ENCODE measurements at regions not wholly inside any gene's neighbourhood (a gene's known extent, or its start where the extent isn't known, plus 50 kb on each side); places are given as distances from the start of the nearest gene placed in this dataset.
A peak's percentile ranks its signal among the peaks of the same experiment; 100 is the strongest.

DNA sequence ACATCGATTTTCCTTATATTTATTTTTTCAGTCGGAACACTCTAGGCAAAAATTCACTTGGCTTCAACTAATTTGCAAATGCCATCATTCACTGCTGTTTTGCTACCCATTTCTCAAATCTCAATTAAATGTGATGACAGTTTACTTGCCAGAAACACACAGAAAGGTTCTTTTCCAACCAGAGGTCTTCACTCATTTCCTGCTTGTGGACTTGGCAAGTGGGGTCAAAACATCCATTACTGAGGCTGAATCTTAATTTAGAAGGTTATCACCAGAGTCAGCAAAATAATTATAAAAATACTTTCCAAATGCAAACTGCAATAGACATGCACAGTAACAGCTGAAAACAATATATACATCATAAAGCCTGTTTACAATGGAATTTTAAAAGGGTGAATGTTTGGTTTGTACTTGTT lies 625.4 kb upstream of the TBL1XR1 start:
- H3K36me3 ChIP-seq (ENCODE audit: insufficient read depth, low read length) = no peaks in the 10 kb centered on the region
- H3K4me3 ChIP-seq (ENCODE audit: low read length) = no peak overlapping the region
- H3K27me3 ChIP-seq (ENCODE audit: insufficient read depth, low read length) = no peaks in the 10 kb centered on the region
- H2AFZ ChIP-seq (ENCODE audit: low read depth, low read length) = no peak overlapping the region
- peaks cover 13% of the 10 kb centered on the region for H3K4me1 ChIP-seq (ENCODE audit: insufficient read depth, low read length)
- H3K9me3 ChIP-seq (ENCODE audit: low read length) = no peaks in the 10 kb centered on the region

DNA sequence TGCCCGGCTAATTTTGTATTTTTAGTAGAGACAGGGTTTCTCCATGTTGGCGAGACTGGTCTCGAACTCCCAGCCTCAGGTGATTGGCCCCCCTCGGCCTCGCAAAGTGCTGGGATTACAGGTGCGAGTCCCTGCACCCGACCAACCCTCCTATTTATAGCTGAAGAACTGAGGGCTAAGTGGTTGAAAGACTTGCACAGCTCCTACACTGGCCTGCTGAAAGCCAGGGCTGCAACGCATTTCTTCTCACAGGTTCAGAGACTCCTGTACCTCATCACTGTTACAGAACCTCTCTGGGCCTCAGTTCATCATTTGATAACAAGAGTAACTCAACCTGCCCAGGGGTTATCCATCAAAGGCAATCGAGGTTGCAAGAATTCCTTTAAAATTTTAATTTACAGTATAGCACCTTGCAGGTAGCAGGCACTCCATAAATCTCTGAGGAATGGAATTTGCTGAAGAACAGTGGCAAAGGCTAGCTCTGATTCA lies 626.5 kb upstream of the TBL1XR1 start:
- H3K4me3 ChIP-seq (ENCODE audit: low read length) = no peak overlapping the region
- H3K27me3 ChIP-seq (ENCODE audit: insufficient read depth, low read length) = no peaks in the 10 kb centered on the region
- H3K9me3 ChIP-seq (ENCODE audit: low read length) = no peaks in the 10 kb centered on the region
- H3K36me3 ChIP-seq (ENCODE audit: insufficient read depth, low read length) = no peaks in the 10 kb centered on the region
- peaks cover 13% of the 10 kb centered on the region for H3K4me1 ChIP-seq (ENCODE audit: insufficient read depth, low read length)
- H2AFZ ChIP-seq (ENCODE audit: low read depth, low read length) = no peak overlapping the region

GRCh38 chr3:177824190-177824786 lies 627.0 kb upstream of the TBL1XR1 start:
- no peaks in the 10 kb centered on the region for H3K9me3 ChIP-seq (ENCODE audit: low read length)

DNA sequence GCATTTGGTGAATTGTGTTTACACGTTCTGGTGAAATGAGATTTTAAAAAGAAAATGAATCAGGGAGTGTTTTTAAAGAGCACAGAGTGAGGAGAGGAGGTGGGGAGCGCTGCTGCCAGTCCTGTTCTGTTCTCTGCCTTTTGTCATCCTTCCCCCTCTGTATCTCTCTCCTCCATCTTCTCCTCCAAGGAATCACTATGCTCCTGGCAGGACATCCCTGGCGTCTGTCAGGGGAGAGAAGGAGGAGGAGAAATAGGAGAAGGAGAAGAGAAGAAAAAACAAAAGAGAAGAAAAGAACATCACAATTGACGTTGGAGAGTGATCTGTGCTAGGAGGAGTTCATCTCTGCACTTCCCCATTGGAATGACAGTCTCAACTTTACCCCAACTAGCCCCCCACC lies 627.6 kb upstream of the TBL1XR1 start:
- no peaks in the 10 kb centered on the region for H3K27me3 ChIP-seq (ENCODE audit: insufficient read depth, low read length)
- peaks cover 13% of the 10 kb centered on the region for H3K4me1 ChIP-seq (ENCODE audit: insufficient read depth, low read length)

More at GRCh38 chr3:177824190-177824786, 627.0 kb upstream of the TBL1XR1 start:
- H3K4me1 ChIP-seq (ENCODE audit: insufficient read depth, low read length) = peaks cover 13% of the 10 kb centered on the region
- no peaks in the 10 kb centered on the region for H3K36me3 ChIP-seq (ENCODE audit: insufficient read depth, low read length)
- no peaks in the 10 kb centered on the region for H3K27me3 ChIP-seq (ENCODE audit: insufficient read depth, low read length)
- peak overlapping the region; percentile 21 for H2AFZ ChIP-seq (ENCODE audit: low read depth, low read length)
- H3K4me3 ChIP-seq (ENCODE audit: low read length) = peak overlapping the region; percentile 21

DNA sequence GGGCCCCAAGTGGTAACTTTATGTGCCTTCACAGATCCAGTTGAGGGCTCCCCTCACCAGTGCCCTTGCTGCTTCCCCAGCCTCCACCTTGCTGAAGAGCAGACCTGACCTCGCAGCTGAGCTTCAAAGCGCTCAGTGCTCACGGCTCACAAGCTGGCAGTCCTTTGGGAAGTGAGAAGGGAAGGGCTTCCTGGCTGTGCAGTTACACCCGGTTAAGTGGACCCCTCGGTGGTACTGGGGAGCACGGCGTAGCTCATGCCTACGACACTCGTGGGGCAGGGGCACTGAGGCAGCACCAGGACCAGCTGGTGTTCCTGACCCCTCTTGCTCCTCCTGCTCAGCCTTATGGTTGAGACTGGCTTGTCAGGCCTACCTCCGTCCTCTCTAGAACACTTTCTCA lies 629.0 kb upstream of the TBL1XR1 start:
- no peaks in the 10 kb centered on the region for H3K9me3 ChIP-seq (ENCODE audit: low read length)
- no peaks in the 10 kb centered on the region for H3K36me3 ChIP-seq (ENCODE audit: insufficient read depth, low read length)
- no peaks in the 10 kb centered on the region for H3K27me3 ChIP-seq (ENCODE audit: insufficient read depth, low read length)
- no peak overlapping the region for H3K4me3 ChIP-seq (ENCODE audit: low read length)
- H2AFZ ChIP-seq (ENCODE audit: low read depth, low read length) = no peak overlapping the region
- peaks cover 13% of the 10 kb centered on the region for H3K4me1 ChIP-seq (ENCODE audit: insufficient read depth, low read length)

More for the DNA sequence above, 627.6 kb upstream of the TBL1XR1 start:
- Histone ChIP-seq H3K4me3 (ENCODE audit: low read length) (no peak overlapping the region), H3K9me3 (ENCODE audit: low read length) (no peaks in the 10 kb centered on the region), H2AFZ (ENCODE audit: low read depth, low read length) (peak overlapping the region; percentile 21), H3K36me3 (ENCODE audit: insufficient read depth, low read length) (no peaks in the 10 kb centered on the region)

DNA sequence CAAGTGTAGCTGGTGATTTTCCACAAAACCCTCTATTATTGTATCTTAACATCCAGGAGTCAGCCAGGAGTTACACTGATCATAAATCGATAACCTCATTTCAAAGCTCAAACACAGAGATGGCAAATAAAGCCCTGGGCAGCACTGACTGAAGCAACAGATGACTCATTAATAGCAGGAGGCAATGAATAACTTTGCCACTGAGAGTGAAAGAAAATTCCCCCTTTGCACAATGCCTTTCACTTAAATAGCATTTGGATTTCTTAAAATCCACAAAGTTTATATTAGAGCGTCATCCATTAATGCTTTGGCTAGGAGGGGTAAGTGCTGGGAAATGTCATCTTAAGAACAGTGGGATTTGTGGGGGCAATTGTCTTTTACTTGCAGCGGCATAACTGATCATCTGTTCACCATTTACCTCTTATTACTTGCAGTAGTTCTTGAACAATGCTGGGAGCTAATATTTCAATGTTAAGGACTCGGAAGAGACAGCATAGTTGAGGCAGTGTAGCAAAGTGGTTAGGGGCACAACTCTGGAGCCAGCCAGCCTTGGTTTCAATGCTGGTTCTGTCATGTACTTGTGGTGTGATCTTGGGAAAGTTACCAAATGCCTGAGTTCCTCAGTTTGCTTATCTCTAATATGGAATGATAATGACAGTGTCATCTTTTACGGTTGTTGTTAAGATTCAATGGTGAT lies 630.4 kb upstream of the TBL1XR1 start:
- no peaks in the 10 kb centered on the region for H3K9me3 ChIP-seq (ENCODE audit: low read length)
- no peak overlapping the region for H3K4me3 ChIP-seq (ENCODE audit: low read length)
- peaks cover 13% of the 10 kb centered on the region for H3K4me1 ChIP-seq (ENCODE audit: insufficient read depth, low read length)
- H2AFZ ChIP-seq (ENCODE audit: low read depth, low read length) = no peak overlapping the region
- no peaks in the 10 kb centered on the region for H3K36me3 ChIP-seq (ENCODE audit: insufficient read depth, low read length)
- no peaks in the 10 kb centered on the region for H3K27me3 ChIP-seq (ENCODE audit: insufficient read depth, low read length)

DNA sequence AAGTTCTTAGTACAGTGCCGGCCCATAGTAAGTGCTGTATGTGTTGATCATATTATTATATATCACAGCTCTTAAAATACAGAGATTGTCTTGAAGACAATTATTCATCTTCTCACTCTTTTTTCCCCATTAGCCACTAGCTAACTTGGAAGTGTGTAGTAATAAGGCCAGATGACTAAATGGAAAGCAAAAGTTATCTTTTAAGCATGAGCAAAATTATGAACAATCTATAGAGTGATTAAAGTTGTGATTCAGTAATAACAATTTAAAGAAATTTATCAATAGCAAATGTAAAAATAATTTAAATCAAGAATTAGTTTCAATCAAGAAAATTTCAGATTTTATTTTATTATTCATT lies 630.9 kb upstream of the TBL1XR1 start:
- Histone ChIP-seq H3K27me3 (ENCODE audit: insufficient read depth, low read length) (no peaks in the 10 kb centered on the region), H3K4me3 (ENCODE audit: low read length) (no peak overlapping the region), H3K4me1 (ENCODE audit: insufficient read depth, low read length) (peaks cover 17% of the 10 kb centered on the region), H2AFZ (ENCODE audit: low read depth, low read length) (no peak overlapping the region), H3K9me3 (ENCODE audit: low read length) (no peaks in the 10 kb centered on the region), H3K36me3 (ENCODE audit: insufficient read depth, low read length) (no peaks in the 10 kb centered on the region)

DNA sequence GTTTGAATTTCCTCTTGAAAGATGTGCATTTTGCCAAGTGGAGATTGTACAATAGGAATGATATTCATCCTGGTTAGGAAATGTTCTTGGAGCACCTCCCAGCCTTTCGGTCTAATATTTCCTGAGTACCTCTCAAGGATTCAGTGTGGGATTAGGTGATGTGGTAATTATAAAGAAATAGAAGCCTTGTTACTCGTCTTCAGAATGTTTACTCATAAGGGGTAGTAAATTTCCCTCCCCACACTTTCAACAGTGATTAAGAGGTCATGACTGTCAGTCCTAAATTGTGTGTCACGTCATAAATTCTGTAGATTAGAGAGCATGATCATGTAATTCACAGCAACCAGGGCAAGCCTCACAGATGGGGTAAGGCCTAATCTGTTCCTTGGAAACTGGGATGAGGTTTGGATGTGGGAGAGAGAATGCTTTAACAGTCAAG lies 633.1 kb upstream of the TBL1XR1 start:
- no peak overlapping the region for H3K4me3 ChIP-seq (ENCODE audit: low read length)
- H3K36me3 ChIP-seq (ENCODE audit: insufficient read depth, low read length) = no peaks in the 10 kb centered on the region
- H3K27me3 ChIP-seq (ENCODE audit: insufficient read depth, low read length) = no peaks in the 10 kb centered on the region
- no peaks in the 10 kb centered on the region for H3K9me3 ChIP-seq (ENCODE audit: low read length)
- H3K4me1 ChIP-seq (ENCODE audit: insufficient read depth, low read length) = peaks cover 10% of the 10 kb centered on the region
- H2AFZ ChIP-seq (ENCODE audit: low read depth, low read length) = no peak overlapping the region

DNA sequence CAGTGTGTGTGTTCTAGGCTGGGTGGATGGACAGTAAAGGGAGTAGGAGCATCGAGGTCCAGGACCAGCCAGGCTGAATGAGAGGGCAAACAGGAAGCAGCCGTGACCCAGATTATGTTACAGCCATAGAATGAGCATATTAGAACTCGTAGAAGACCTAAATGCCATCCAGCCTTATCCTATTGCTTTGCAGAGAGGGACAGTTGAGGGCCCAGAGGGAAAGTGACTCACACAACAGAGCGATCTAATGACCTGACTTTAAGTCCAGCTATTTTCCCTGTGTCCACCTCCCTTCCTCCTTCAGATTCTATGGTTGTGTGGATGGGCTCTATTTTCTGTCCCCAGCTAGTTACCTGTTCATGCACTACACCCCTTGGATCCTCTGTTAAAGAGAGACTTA lies 634.1 kb upstream of the TBL1XR1 start:
- Histone ChIP-seq H3K4me1 (ENCODE audit: insufficient read depth, low read length) (peaks cover 10% of the 10 kb centered on the region), H3K27me3 (ENCODE audit: insufficient read depth, low read length) (no peaks in the 10 kb centered on the region), H2AFZ (ENCODE audit: low read depth, low read length) (no peak overlapping the region), H3K9me3 (ENCODE audit: low read length) (no peaks in the 10 kb centered on the region), H3K36me3 (ENCODE audit: insufficient read depth, low read length) (no peaks in the 10 kb centered on the region), H3K4me3 (ENCODE audit: low read length) (no peak overlapping the region)

- H3K9me3 ChIP-seq (ENCODE audit: low read length) = no peaks in the 10 kb centered on the region
- H3K4me3 ChIP-seq (ENCODE audit: low read length) = no peak overlapping the region
- H3K36me3 ChIP-seq (ENCODE audit: insufficient read depth, low read length) = no peaks in the 10 kb centered on the region
- no peak overlapping the region for H2AFZ ChIP-seq (ENCODE audit: low read depth, low read length)
- no peaks in the 10 kb centered on the region for H3K27me3 ChIP-seq (ENCODE audit: insufficient read depth, low read length)
- peaks cover 10% of the 10 kb centered on the region for H3K4me1 ChIP-seq (ENCODE audit: insufficient read depth, low read length)
These were observed 635.6 kb upstream of the TBL1XR1 start for GRCh38 chr3:177832880-177833279.

- no peaks in the 10 kb centered on the region for H3K36me3 ChIP-seq (ENCODE audit: insufficient read depth, low read length)
- peaks cover 10% of the 10 kb centered on the region for H3K4me1 ChIP-seq (ENCODE audit: insufficient read depth, low read length)
- H3K27me3 ChIP-seq (ENCODE audit: insufficient read depth, low read length) = no peaks in the 10 kb centered on the region
- no peak overlapping the region for H2AFZ ChIP-seq (ENCODE audit: low read depth, low read length)
- H3K4me3 ChIP-seq (ENCODE audit: low read length) = no peak overlapping the region
- no peaks in the 10 kb centered on the region for H3K9me3 ChIP-seq (ENCODE audit: low read length)
These were observed 636.0 kb upstream of the TBL1XR1 start for GRCh38 chr3:177833332-177833731.

DNA sequence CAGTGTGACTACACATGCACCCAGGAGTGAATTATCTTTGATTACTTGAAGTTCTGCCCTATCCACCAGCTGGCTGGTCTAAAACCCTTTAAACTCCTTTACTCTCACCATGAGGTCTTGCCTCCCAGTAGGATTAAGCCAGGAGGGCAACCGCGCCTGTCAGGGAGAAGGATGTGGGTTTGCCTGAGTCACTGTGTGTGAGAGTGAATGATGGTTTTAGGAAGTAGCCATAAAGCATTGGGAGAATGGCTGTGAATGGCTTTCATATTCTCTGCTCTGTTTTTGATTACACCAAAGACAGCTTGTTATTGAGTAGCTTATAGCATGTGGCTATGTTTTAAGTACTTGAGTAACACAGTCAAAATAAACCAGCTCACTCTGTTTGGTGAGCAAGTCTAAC lies 637.7 kb upstream of the TBL1XR1 start:
- no peak overlapping the region for H2AFZ ChIP-seq (ENCODE audit: low read depth, low read length)
- no peak overlapping the region for H3K4me3 ChIP-seq (ENCODE audit: low read length)
- H3K9me3 ChIP-seq (ENCODE audit: low read length) = no peaks in the 10 kb centered on the region
- no peaks in the 10 kb centered on the region for H3K36me3 ChIP-seq (ENCODE audit: insufficient read depth, low read length)
- no peaks in the 10 kb centered on the region for H3K27me3 ChIP-seq (ENCODE audit: insufficient read depth, low read length)
- H3K4me1 ChIP-seq (ENCODE audit: insufficient read depth, low read length) = peaks cover 10% of the 10 kb centered on the region

DNA sequence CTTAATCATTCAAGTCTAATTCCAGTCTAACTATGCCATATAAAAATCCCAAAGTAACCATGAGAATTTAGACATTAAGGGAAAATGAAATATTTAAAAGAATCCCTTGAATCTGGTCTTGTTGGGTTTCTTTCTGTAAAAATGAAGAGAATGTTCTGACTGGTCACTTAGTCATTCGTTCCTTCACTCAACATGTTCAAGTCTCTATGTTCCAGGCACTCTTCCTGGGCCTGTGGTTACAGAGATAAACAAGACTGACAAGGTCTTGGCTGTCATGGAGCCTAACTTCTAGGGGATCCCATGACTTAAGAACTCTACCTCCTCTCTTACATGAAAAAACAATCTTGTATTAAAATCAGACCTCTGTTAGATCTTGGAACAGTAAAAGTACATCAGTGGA lies 638.6 kb upstream of the TBL1XR1 start:
- Histone ChIP-seq H3K27me3 (ENCODE audit: insufficient read depth, low read length) (no peaks in the 10 kb centered on the region), H3K9me3 (ENCODE audit: low read length) (no peaks in the 10 kb centered on the region), H2AFZ (ENCODE audit: low read depth, low read length) (no peak overlapping the region), H3K4me3 (ENCODE audit: low read length) (no peak overlapping the region), H3K4me1 (ENCODE audit: insufficient read depth, low read length) (peaks cover 10% of the 10 kb centered on the region), H3K36me3 (ENCODE audit: insufficient read depth, low read length) (no peaks in the 10 kb centered on the region)

Data from neuron (in vitro differentiated cells).